Endothelial cell of umbilical vein (primary cell): ENCODE measurements at regions not wholly inside any gene's neighbourhood (a gene's known extent, or its start where the extent isn't known, plus 50 kb on each side); places are given as distances from the start of the nearest gene placed in this dataset.

Experiments
- BruUV-seq: library from RNA; stranded (reverse); fragments of 400-500 nt; replicated peaks from 2 replicates; lab custom pipeline; 2021; lab: Mats Ljungman, UMichigan
- CTCF ChIA-PET: fragments of 300-600, 350-600 bp; sonication (Branson Sonifier 250); formaldehyde crosslinking; loops from one replicate; lab custom pipeline; 2021; ENCODE audit warnings: antibody characterized with exemption, inconsistent platforms; lab: Charles Lee
- POLR2A ChIA-PET: fragments of 300-600, 350-600 bp; sonication (Branson Sonifier 250); formaldehyde crosslinking; loops from one replicate; lab custom pipeline; 2021; ENCODE audit warnings: antibody characterized with exemption, inconsistent platforms; lab: Charles Lee
- DNase-seq: peaks from one replicate; pipeline ENCODE4 v3.0.0-alpha.2; 2011; ENCODE audit warnings: low read depth, low spot score
- FAIRE-seq: peaks from 2 replicates; lab custom pipeline; 2011; peaks lifted over from hg19 to GRCh38; lab: Jason Lieb, UNC
- H2AFZ ChIP-seq: 2 replicates; pipeline ENCODE4 v1.6.0; 2012; ENCODE audit warnings: low read depth, low read length, control low read depth, inconsistent platforms
- H3K27ac ChIP-seq: 2 replicates; pipeline ENCODE4 v1.5.1; 2011; ENCODE audit warnings: low read depth, mild to moderate bottlenecking, control low read depth, low read length, moderate library complexity; ENCODE audit not compliant: insufficient read depth
- H3K27me3 ChIP-seq, 2 experiments: 2 replicates each; pipeline versions ENCODE4 v1.6.0 to v1.6.1; 2011; ENCODE audit warnings: low read length in 2 of 2, mixed read lengths in 1 of 2; ENCODE audit not compliant: control insufficient read depth in 2 of 2, insufficient read depth in 2 of 2
- H3K36me3 ChIP-seq, 2 experiments: 2 replicates in 1 of 2; 3 replicates in 1 of 2; pipeline ENCODE4 v1.5.1; 2011; ENCODE audit warnings: low read length in 2 of 2, mild to moderate bottlenecking in 1 of 2, moderate library complexity in 1 of 2; ENCODE audit not compliant: control insufficient read depth in 2 of 2, insufficient read depth in 2 of 2; ENCODE audit errors: extremely low read depth in 1 of 2
- H3K4me1 ChIP-seq: 3 replicates; pipeline ENCODE4 v1.5.1; 2011; ENCODE audit warnings: mild to moderate bottlenecking, low read length; ENCODE audit not compliant: control insufficient read depth, insufficient read depth; ENCODE audit errors: extremely low read depth
- H3K4me2 ChIP-seq: 2 replicates; pipeline ENCODE4 v1.6.1; 2011; ENCODE audit warnings: low read length, control low read depth, mixed read lengths; ENCODE audit not compliant: insufficient read depth
- H3K4me3 ChIP-seq, 3 experiments: fragments of 200-600 bp in 1 of 3; sonication (generic), shearing (Covaris generic) in 1 of 3; replicated peaks in 1 of 3; 2 replicates each; pipeline ENCODE4 v1.5.1; 2011 to 2016; ENCODE audit warnings: control low read depth in 3 of 3, low read length in 3 of 3, mild to moderate bottlenecking in 2 of 3, inconsistent platforms in 1 of 3, low read depth in 1 of 3, moderate library complexity in 1 of 3; ENCODE audit not compliant: insufficient read depth in 1 of 3
- H3K79me2 ChIP-seq: 2 replicates; pipeline ENCODE4 v1.6.0; 2012; ENCODE audit warnings: low read length, inconsistent platforms; ENCODE audit not compliant: control insufficient read depth, insufficient read depth
- H3K9ac ChIP-seq: replicated peaks from 2 replicates; pipeline ENCODE3; 2011; ENCODE audit warnings: low read length, control low read depth; ENCODE audit not compliant: insufficient read depth; ENCODE audit errors: extremely low read depth
- H3K9me1 ChIP-seq: replicated peaks from 3 replicates; pipeline ENCODE4 v1.6.0; 2011; ENCODE audit warnings: mild to moderate bottlenecking, low read length; ENCODE audit not compliant: control insufficient read depth, insufficient read depth; ENCODE audit errors: extremely low read depth
- H3K9me3 ChIP-seq: replicated peaks from 2 replicates; pipeline ENCODE4 v1.5.1; 2012; ENCODE audit warnings: low read length, inconsistent platforms; ENCODE audit not compliant: control insufficient read depth, insufficient read depth
- H4K20me1 ChIP-seq: replicated peaks from 2 replicates; pipeline ENCODE3; 2011; ENCODE audit warnings: mild to moderate bottlenecking, low read length; ENCODE audit not compliant: control insufficient read depth, insufficient read depth; ENCODE audit errors: extremely low read depth
- CTCF ChIP-seq, 2 donors: IDR thresholded peaks; 1 replicate in 1 of 2; 2 replicates in 1 of 2; pipeline ENCODE4 v1.5.1; 2011; ENCODE audit warnings: low read length in 2 of 2, mild to moderate bottlenecking in 2 of 2, moderate library complexity in 2 of 2, control low read depth in 1 of 2, inconsistent platforms in 1 of 2, low read depth in 1 of 2; ENCODE audit not compliant: insufficient read depth in 1 of 2; ENCODE audit errors: extremely low read depth in 1 of 2
- EZH2 ChIP-seq: IDR thresholded peaks from 2 replicates; pipeline ENCODE4 v1.6.1; 2012; ENCODE audit warnings: borderline replicate concordance, low read depth, mild to moderate bottlenecking, moderate library complexity, low read length, inconsistent platforms; ENCODE audit not compliant: severe bottlenecking
- FOS ChIP-seq: IDR thresholded peaks from 2 replicates; pipeline ENCODE4 v1.6.1; 2011; ENCODE audit warnings: mild to moderate bottlenecking, low read length, moderate library complexity, borderline replicate concordance; ENCODE audit not compliant: insufficient read depth
- GATA2 ChIP-seq: IDR thresholded peaks from 2 replicates; pipeline ENCODE4 v1.7.0; 2011; ENCODE audit warnings: low read depth, mild to moderate bottlenecking, moderate library complexity, mixed read lengths, low read length; ENCODE audit not compliant: insufficient read length, insufficient read depth
- JUN ChIP-seq: IDR thresholded peaks from 2 replicates; pipeline ENCODE4 v1.6.1; 2011; ENCODE audit warnings: borderline replicate concordance, low read depth; ENCODE audit not compliant: insufficient read length, insufficient read depth
- MAX ChIP-seq: IDR thresholded peaks from 2 replicates; pipeline ENCODE4 v1.6.1; 2011; ENCODE audit not compliant: insufficient read depth, insufficient read length
- MYC ChIP-seq: IDR thresholded peaks from one replicate; pipeline ENCODE4 v1.6.1; 2011; ENCODE audit warnings: mild to moderate bottlenecking, low read depth, low read length
- POLR2A ChIP-seq: IDR thresholded peaks from 2 replicates; pipeline ENCODE4 v1.6.1; 2012; ENCODE audit warnings: low read depth, mild to moderate bottlenecking, control low read depth, low read length
- POLR2AphosphoS5 ChIP-seq: IDR thresholded peaks from 2 replicates; pipeline ENCODE4 v1.6.1; 2012; ENCODE audit warnings: low read depth, mild to moderate bottlenecking, control low read depth, low read length, moderate library complexity; ENCODE audit not compliant: insufficient read depth
- dilution Hi-C: fragments of 300-500 bp; cut with MboI; formaldehyde crosslinking; loops from one replicate; pipeline ENCODE4 v1.15.0; 2019; ENCODE audit warnings: low sequenced_read_pairs; ENCODE audit not compliant: extremely low pct_ligation_motif_present
- intact Hi-C: fragments of 100-400 bp; cut with micrococcal nuclease; formaldehyde crosslinking; loops from one replicate; pipeline ENCODE4 v1.10.0; 2022

GRCh38 chr3:76049776-76050175 lies 264.4 kb upstream of the ZNF717 start:
- POLR2A ChIA-PET: no interaction called here
- TF ChIP-seq JUN: no peak
- no peak for TF ChIP-seq POLR2A
- no peak for TF ChIP-seq MAX
- no peak for TF ChIP-seq EZH2
- TF ChIP-seq FOS: no peak
- no peak for TF ChIP-seq GATA2
- TF ChIP-seq MYC: no peak
- no peak for TF ChIP-seq POLR2AphosphoS5
- TF ChIP-seq CTCF (IDR thresholded peaks at IDR 0.05; ENCODE audit: extremely low read depth in 1 of 2, insufficient read depth in 1 of 2, low read depth in 1 of 2, low read length in 2 of 2): no peak
- intact Hi-C loops: no loop called here

More at GRCh38 chr3:76049776-76050175, 264.4 kb upstream of the ZNF717 start:
- BruUV-seq: no TSS peak
- CTCF ChIA-PET: no interaction called here
- Histone ChIP-seq H3K4me2 (no peak overlapping the region), H3K4me3 (no peak overlapping the region), H3K27ac (no peak overlapping the region), H3K79me2 (no peaks in the 10 kb centered on the region), H3K9ac (no peak overlapping the region), H3K4me1 (no peaks in the 10 kb centered on the region), H3K27me3 (no peaks in the 10 kb centered on the region), H3K36me3 (no peaks in the 10 kb centered on the region), H2AFZ (no peak overlapping the region), H3K9me3 (no peaks in the 10 kb centered on the region), H3K9me1 (no peaks in the 10 kb centered on the region), H4K20me1 (no peaks in the 10 kb centered on the region)
- FAIRE-seq (no peak), DNase-seq (no peak)
- dilution Hi-C loops: no loop called here
